GM19438 (cell line): ENCODE measurements at regions not wholly inside any gene's neighbourhood (a gene's known extent, or its start where the extent isn't known, plus 50 kb on each side); places are given as distances from the start of the nearest gene placed in this dataset.

Experiments used
- ATAC-seq: cut with Tn5 transposase; IDR thresholded peaks from one replicate; pipeline ENCODE4 v1.9.1; 2021; ENCODE audit warnings: low read depth; ENCODE audit not compliant: unreplicated experiment

- no peak for ATAC-seq
These were observed 250.8 kb downstream of the C16orf95 start for GRCh38 chr16:87066133-87067002.

- no peak for ATAC-seq
These were observed 250.1 kb downstream of the C16orf95 start for GRCh38 chr16:87067003-87067556.

GRCh38 chr16:87067836-87068761, 249.1 kb downstream of the C16orf95 start:
- ATAC-seq: no peak

GRCh38 chr16:87068762-87069150, 248.4 kb downstream of the C16orf95 start:
- ATAC-seq: no peak

- ATAC-seq: no peak
These were observed 246.5 kb downstream of the C16orf95 start for GRCh38 chr16:87070657-87071056.

GRCh38 chr16:87072101-87072500, 245.1 kb downstream of the C16orf95 start:
- no peak for ATAC-seq

GRCh38 chr16:87074641-87075318, 242.4 kb downstream of the C16orf95 start:
- ATAC-seq: peak; percentile 85

- ATAC-seq: no peak
These were observed 241.8 kb downstream of the C16orf95 start for GRCh38 chr16:87075319-87075860.

GRCh38 chr16:87076331-87076949, 240.8 kb downstream of the C16orf95 start:
- ATAC-seq: no peak

GRCh38 chr16:87076950-87077749, 240.0 kb downstream of the C16orf95 start:
- no peak for ATAC-seq

GRCh38 chr16:87077750-87078127, 239.5 kb downstream of the C16orf95 start:
- no peak for ATAC-seq

GRCh38 chr16:87080571-87081167, 236.5 kb downstream of the C16orf95 start:
- ATAC-seq: no peak

- ATAC-seq: no peak
These were observed 231.8 kb downstream of the C16orf95 start for GRCh38 chr16:87085441-87085840.

GRCh38 chr16:87086156-87086555, 231.0 kb downstream of the C16orf95 start:
- no peak for ATAC-seq

- no peak for ATAC-seq
These were observed 230.6 kb downstream of the C16orf95 start for GRCh38 chr16:87086575-87086974.

- no peak for ATAC-seq
These were observed 224.2 kb downstream of the C16orf95 start for GRCh38 chr16:87092958-87093357.

- no peak for ATAC-seq
These were observed 223.2 kb downstream of the C16orf95 start for GRCh38 chr16:87093804-87094555.

- ATAC-seq: no peak
These were observed 222.7 kb downstream of the C16orf95 start for GRCh38 chr16:87094556-87094865.
